Tibial nerve (tissue), 4 donors: ENCODE measurements at regions not wholly inside any gene's neighbourhood (a gene's known extent, or its start where the extent isn't known, plus 50 kb on each side); places are given as distances from the start of the nearest gene placed in this dataset.

Source experiments
- EP300 ChIP-seq, 2 donors: sonication (generic); formaldehyde crosslinking; IDR thresholded peaks; one replicate each; pipeline ENCODE4 v1.6.1; 2017; ENCODE audit warnings: antibody characterized with exemption in 2 of 2, mild to moderate bottlenecking in 1 of 2
- TF ChIP-seq, protein P1 (sequence below), 5 experiments: fragments of 200-600 bp in 3 of 5; fragments of 450-650 bp in 2 of 5; sonication (generic) in 3 of 5; IDR thresholded peaks; one replicate each; pipeline ENCODE4 v1.5.1; 2016 to 2019; ENCODE audit warnings: antibody characterized with exemption in 5 of 5, mild to moderate bottlenecking in 3 of 5, moderate library complexity in 2 of 5

DNA sequence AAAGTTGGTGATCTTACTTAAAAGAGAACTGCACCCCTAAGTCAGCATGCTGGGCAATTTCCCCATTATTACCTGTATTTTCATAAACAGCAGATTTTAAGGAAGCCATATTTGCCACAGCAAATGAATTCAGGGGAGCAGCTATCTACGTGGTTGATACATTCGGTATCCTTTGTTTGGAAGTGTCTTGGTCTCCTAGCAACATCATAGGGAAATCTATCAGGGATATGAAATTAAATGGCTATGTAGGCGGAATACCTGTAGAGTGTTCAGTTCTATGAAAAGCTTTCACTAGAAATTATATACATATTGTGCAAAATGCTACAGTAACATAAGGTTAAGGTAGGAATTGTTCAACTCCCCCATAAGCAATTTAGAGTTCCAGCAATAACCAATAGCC lies 157.2 kb upstream of the EMCN start:
- TF ChIP-seq, protein P1, sequence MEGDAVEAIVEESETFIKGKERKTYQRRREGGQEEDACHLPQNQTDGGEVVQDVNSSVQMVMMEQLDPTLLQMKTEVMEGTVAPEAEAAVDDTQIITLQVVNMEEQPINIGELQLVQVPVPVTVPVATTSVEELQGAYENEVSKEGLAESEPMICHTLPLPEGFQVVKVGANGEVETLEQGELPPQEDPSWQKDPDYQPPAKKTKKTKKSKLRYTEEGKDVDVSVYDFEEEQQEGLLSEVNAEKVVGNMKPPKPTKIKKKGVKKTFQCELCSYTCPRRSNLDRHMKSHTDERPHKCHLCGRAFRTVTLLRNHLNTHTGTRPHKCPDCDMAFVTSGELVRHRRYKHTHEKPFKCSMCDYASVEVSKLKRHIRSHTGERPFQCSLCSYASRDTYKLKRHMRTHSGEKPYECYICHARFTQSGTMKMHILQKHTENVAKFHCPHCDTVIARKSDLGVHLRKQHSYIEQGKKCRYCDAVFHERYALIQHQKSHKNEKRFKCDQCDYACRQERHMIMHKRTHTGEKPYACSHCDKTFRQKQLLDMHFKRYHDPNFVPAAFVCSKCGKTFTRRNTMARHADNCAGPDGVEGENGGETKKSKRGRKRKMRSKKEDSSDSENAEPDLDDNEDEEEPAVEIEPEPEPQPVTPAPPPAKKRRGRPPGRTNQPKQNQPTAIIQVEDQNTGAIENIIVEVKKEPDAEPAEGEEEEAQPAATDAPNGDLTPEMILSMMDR (IDR thresholded peaks at IDR 0.05), result no peak
- no peak for TF ChIP-seq EP300 (IDR thresholded peaks at IDR 0.05)
